WERI-Rb-1 (cell line): ENCODE measurements at regions not wholly inside any gene's neighbourhood (a gene's known extent, or its start where the extent isn't known, plus 50 kb on each side); places are given as distances from the start of the nearest gene placed in this dataset.

Experiments
- DNase-seq: peaks from one replicate; pipeline ENCODE4 v3.0.0-alpha.2; 2020
- H3K27ac ChIP-seq: fragments of 250-450 bp; sonication (Bioruptor Pico); 2 replicates; pipeline ENCODE4 v1.5.1; 2020; ENCODE audit warnings: mild to moderate bottlenecking, moderate library complexity
- H3K27me3 ChIP-seq: fragments of 250-450 bp; sonication (Bioruptor Pico); 2 replicates; pipeline ENCODE4 v1.5.1; 2021; ENCODE audit warnings: mild to moderate bottlenecking, low read depth, moderate library complexity; ENCODE audit not compliant: insufficient read depth, severe bottlenecking
- H3K36me3 ChIP-seq: fragments of 250-450 bp; sonication (Bioruptor Pico); 2 replicates; pipeline ENCODE4 v1.5.1; 2020; ENCODE audit warnings: mild to moderate bottlenecking, moderate library complexity
- H3K4me3 ChIP-seq: 2 replicates; pipeline ENCODE4 v1.5.1; 2011; ENCODE audit warnings: low read depth, mild to moderate bottlenecking, control low read depth, low read length
- H3K9me3 ChIP-seq: fragments of 250-450 bp; sonication (Bioruptor Pico); 2 replicates; pipeline ENCODE4 v1.5.1; 2021; ENCODE audit warnings: mild to moderate bottlenecking, moderate library complexity; ENCODE audit not compliant: severe bottlenecking
- CTCF ChIP-seq: IDR thresholded peaks from 2 replicates; pipeline ENCODE4 v1.5.1; 2011; ENCODE audit warnings: low read depth, mild to moderate bottlenecking, control low read depth, inconsistent platforms, low read length

GRCh38 chr22:48227341-48228018 is 1465.0 kb downstream of the TBC1D22A start:
- no peak overlapping the region for H3K27ac ChIP-seq

GRCh38 chr22:48226026-48227013 is 1463.9 kb downstream of the TBC1D22A start:
- Histone ChIP-seq H3K27me3 (no peaks in the 10 kb centered on the region), H3K9me3 (no peaks in the 10 kb centered on the region), H3K36me3 (no peaks in the 10 kb centered on the region), H3K4me3 (no peak overlapping the region), H3K27ac (no peak overlapping the region)
- no peak for DNase-seq
- TF ChIP-seq CTCF = no peak

More at GRCh38 chr22:48227341-48228018, 1465.0 kb downstream of the TBC1D22A start:
- H3K9me3 ChIP-seq = peaks cover 6% of the 10 kb centered on the region
- no peaks in the 10 kb centered on the region for H3K27me3 ChIP-seq
- TF ChIP-seq CTCF = no peak
- no peak for DNase-seq
- H3K4me3 ChIP-seq = no peak overlapping the region
- no peaks in the 10 kb centered on the region for H3K36me3 ChIP-seq

- Histone ChIP-seq H3K36me3 (no peaks in the 10 kb centered on the region), H3K9me3 (no peaks in the 10 kb centered on the region), H3K27ac (no peak overlapping the region), H3K4me3 (no peak overlapping the region), H3K27me3 (no peaks in the 10 kb centered on the region)
- TF ChIP-seq CTCF = no peak
- no peak for DNase-seq
These were observed 1461.9 kb downstream of the TBC1D22A start for GRCh38 chr22:48224332-48224731.

GRCh38 chr22:48223488-48224190 is 1461.2 kb downstream of the TBC1D22A start:
- H3K9me3 ChIP-seq = no peaks in the 10 kb centered on the region
- H3K4me3 ChIP-seq = no peak overlapping the region
- H3K27ac ChIP-seq = no peak overlapping the region
- no peak for DNase-seq
- no peak for TF ChIP-seq CTCF
- H3K36me3 ChIP-seq = no peaks in the 10 kb centered on the region
- no peaks in the 10 kb centered on the region for H3K27me3 ChIP-seq

- DNase-seq = no peak
- Histone ChIP-seq H3K9me3 (no peaks in the 10 kb centered on the region), H3K36me3 (no peaks in the 10 kb centered on the region), H3K27ac (no peak overlapping the region), H3K27me3 (no peaks in the 10 kb centered on the region), H3K4me3 (no peak overlapping the region)
- no peak for TF ChIP-seq CTCF
These were observed 1460.5 kb downstream of the TBC1D22A start for GRCh38 chr22:48222742-48223487.
